ENCODE measurements at regions not wholly inside any gene's neighbourhood (a gene's known extent, or its start where the extent isn't known, plus 50 kb on each side); places are given as distances from the start of the nearest gene placed in this dataset.

GRCh38 chr13:110788778-110789177 lies 75.3 kb downstream of the ING1 start (continued):
- TF ChIP-seq MAX (IDR thresholded peaks at IDR 0.05) = no peak
- no peak for TF ChIP-seq JUND (IDR thresholded peaks at IDR 0.05)
- no peak for TF ChIP-seq ELF1 (IDR thresholded peaks at IDR 0.05; ENCODE audit: borderline replicate concordance, low read depth)

- ChIA-PET CTCF (no interaction called here), RAD21 (ENCODE audit: low non-redundant PET in 1 of 2, low total read pairs in 2 of 2, uncharacterized antibody in 2 of 2, unreplicated experiment in 2 of 2) (no interaction called here), POLR2A (no interaction called here)
- H3K9me2 ChIP-seq (ENCODE audit: insufficient read depth) = no peaks in the 10 kb centered on the region
- no peaks in the 10 kb centered on the region for H3K9me3 ChIP-seq (ENCODE audit: control insufficient read depth in 1 of 2, insufficient read depth in 1 of 2, low read depth in 1 of 2, low read length in 2 of 2)
- no peak overlapping the region for H2AFZ ChIP-seq (ENCODE audit: low read depth, low read length, poor library complexity, severe bottlenecking)
- H3K27ac ChIP-seq (ENCODE audit: low read depth, low read length) = no peak overlapping the region
- H3K4me2 ChIP-seq (ENCODE audit: low read length) = no peak overlapping the region
- DNase-seq (ENCODE audit: low read depth, low spot score) (no peak), ATAC-seq (no peak)
- intact Hi-C loops (cut with micrococcal nuclease) = no loop called here
- H4K20me1 ChIP-seq (ENCODE audit: insufficient read depth) = no peaks in the 10 kb centered on the region
- no peaks in the 10 kb centered on the region for H3K4me1 ChIP-seq (ENCODE audit: control insufficient read depth in 1 of 2, insufficient read depth in 2 of 2, low read length in 2 of 2)
- no peak overlapping the region for H3K9ac ChIP-seq (ENCODE audit: low read length)
- no TSS peak for BruUV-seq (replicated peaks)
- TF ChIP-seq ZFX (IDR thresholded peaks at IDR 0.05) (no peak), TCF7L2 (IDR thresholded peaks at IDR 0.05; ENCODE audit: borderline replicate concordance, extremely low read depth, insufficient read depth, insufficient read length) (no peak), SRF (IDR thresholded peaks at IDR 0.05; ENCODE audit: low read depth) (no peak), RAD21 (IDR thresholded peaks at IDR 0.05; ENCODE audit: low read depth) (no peak), JUND (IDR thresholded peaks at IDR 0.05) (no peak), EZH2 (IDR thresholded peaks at IDR 0.05) (no peak), ZBTB33 (IDR thresholded peaks at IDR 0.05; ENCODE audit: extremely low read depth, insufficient replicate concordance, low read length) (no peak), EGR1 (IDR thresholded peaks at IDR 0.05; ENCODE audit: low read depth) (no peak), MAX (IDR thresholded peaks at IDR 0.05) (no peak), FOSL1 (IDR thresholded peaks at IDR 0.05; ENCODE audit: low read depth) (no peak), SP1 (IDR thresholded peaks at IDR 0.05; ENCODE audit: low read depth) (no peak), CEBPB (IDR thresholded peaks at IDR 0.05; ENCODE audit: low read depth) (no peak), EZH2phosphoT487 (IDR thresholded peaks at IDR 0.05; ENCODE audit: borderline replicate concordance) (no peak), POLR2A (IDR thresholded peaks at IDR 0.05; ENCODE audit: borderline replicate concordance, extremely low read depth, insufficient read depth, insufficient read length) (no peak)
- TF ChIP-seq, protein P1, sequence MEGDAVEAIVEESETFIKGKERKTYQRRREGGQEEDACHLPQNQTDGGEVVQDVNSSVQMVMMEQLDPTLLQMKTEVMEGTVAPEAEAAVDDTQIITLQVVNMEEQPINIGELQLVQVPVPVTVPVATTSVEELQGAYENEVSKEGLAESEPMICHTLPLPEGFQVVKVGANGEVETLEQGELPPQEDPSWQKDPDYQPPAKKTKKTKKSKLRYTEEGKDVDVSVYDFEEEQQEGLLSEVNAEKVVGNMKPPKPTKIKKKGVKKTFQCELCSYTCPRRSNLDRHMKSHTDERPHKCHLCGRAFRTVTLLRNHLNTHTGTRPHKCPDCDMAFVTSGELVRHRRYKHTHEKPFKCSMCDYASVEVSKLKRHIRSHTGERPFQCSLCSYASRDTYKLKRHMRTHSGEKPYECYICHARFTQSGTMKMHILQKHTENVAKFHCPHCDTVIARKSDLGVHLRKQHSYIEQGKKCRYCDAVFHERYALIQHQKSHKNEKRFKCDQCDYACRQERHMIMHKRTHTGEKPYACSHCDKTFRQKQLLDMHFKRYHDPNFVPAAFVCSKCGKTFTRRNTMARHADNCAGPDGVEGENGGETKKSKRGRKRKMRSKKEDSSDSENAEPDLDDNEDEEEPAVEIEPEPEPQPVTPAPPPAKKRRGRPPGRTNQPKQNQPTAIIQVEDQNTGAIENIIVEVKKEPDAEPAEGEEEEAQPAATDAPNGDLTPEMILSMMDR (IDR thresholded peaks at IDR 0.05 in 2 of 3, conservative IDR thresholded peaks at IDR 0.05 in 1 of 3; ENCODE audit: borderline replicate concordance in 1 of 3, insufficient read depth in 1 of 3, low read depth in 2 of 3, low read length in 2 of 3) = no peak
- no peaks in the 10 kb centered on the region for H3K27me3 ChIP-seq (ENCODE audit: insufficient read depth, low read length)
- H3K4me3 ChIP-seq (replicated peaks in 1 of 2; ENCODE audit: low read depth in 1 of 2, low read length in 2 of 2) = no peak overlapping the region
- no peaks in the 10 kb centered on the region for H3K79me2 ChIP-seq (ENCODE audit: insufficient read depth, low read length)
- no peaks in the 10 kb centered on the region for H3K36me3 ChIP-seq (ENCODE audit: control insufficient read depth in 1 of 2, insufficient read depth in 2 of 2, low read length in 2 of 2)
Measured at GRCh38 chr13:110789871-110790270, 76.4 kb downstream of the ING1 start.
